ENCODE measurements at regions not wholly inside any gene's neighbourhood (a gene's known extent, or its start where the extent isn't known, plus 50 kb on each side); places are given as distances from the start of the nearest gene placed in this dataset.

DNA sequence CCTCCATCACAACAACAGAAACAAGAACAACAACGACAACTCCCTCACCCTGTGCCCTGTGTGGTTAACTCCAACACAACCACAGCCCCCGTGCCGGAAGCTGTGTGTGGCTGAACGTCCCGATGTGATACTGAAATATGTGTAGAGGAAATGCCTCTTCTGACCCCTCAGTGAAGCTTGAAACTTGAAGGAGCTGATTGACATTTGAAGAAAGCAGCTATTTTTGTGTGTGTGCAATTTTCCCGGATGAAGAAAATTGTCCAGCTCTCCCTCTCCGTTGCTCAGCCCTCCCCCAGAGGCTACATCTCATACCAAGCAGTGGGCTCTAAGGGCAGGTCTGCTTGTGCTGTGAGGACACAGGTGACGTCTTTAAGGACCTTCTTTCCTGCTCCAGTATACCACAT lies 173.8 kb downstream of the ICOS start:
- DNase-seq = peak; percentile 75

GRCh38 chr2:204110751-204111516 lies 174.4 kb downstream of the ICOS start:
- no peak for DNase-seq

- DNase-seq = no peak
Observed at GRCh38 chr2:204112084-204112770, 175.7 kb downstream of the ICOS start.

- no peak for DNase-seq
Observed at GRCh38 chr2:204114295-204115136, 178.0 kb downstream of the ICOS start.

GRCh38 chr2:204115137-204116056 lies 178.8 kb downstream of the ICOS start:
- DNase-seq = no peak

DNA sequence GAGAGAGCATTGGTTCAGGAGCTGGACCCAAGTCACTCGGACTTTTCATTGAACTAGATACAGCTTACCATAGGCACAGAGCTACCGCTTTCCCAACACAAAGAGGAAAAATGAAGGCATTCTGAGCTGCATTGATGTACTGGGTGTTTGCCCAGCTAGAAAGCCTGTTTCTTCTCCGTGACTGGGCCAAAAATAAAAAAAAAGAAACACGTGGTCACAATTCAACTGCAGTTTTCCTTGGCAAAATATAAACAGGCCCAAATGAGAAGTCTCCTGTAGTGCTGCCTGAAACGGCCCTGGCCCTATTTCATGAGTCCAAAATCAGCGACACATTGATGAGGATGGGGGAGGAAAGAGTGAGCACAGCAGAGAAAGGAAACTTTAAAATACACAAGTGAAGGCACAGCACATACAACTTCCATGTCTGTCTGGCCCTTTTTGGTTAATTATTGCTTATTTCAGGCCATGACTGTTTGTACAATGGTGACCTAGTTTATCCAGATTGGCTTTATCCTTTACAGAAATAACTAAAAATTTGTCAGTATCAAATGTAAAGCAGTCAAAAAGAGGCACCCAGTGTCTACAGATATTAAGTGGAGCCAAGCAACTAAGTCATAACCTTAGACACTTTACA lies 179.7 kb downstream of the ICOS start:
- no peak for DNase-seq

DNA sequence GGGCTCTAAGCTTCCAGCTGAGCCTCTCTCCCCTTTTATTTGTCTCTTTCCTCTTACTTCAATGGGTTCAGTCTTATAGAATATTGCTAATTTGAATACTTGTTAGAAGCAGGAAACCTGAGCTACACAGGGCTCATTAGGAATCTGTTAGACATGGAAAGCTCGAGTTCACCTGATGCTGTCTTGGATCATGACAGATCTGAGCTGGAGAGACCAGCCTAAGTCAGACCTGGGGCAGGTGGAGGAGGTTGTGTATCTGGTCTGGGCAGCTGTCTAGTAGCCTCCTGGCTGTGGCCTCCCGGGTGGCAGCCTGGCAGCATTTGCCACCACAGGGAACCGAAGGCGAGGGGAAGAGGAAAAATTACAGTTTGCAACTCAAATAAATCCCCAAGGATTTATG lies 185.9 kb downstream of the ICOS start:
- no peak for DNase-seq

DNA sequence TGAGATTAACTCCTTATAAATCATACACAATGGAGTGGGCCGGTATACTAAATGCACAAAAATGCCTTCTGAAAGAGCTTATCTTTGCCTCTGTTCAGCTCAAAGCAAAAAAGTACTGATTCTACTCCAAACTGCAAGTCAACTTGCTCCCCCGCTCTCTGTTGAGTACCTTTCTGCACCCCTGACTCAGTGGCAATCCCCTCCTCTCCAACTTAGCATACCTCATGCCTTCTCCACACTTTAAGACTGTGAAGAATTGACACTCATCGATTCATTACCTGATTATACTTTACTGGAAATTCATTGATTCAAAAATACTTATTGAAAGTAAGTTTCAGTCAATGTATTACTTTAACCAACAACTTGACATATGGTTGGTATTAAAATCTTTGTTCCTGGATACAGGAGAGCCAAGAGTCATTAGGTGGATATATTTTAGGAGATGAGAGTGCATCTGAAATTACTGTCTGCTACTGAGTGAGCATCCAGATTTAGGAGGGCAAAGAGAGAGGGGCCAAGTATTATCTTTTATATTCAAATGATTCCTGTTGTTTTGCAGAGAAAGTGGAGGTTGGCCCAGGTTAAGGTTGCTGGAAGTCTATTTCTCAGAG lies 187.7 kb downstream of the ICOS start:
- no peak for DNase-seq

DNA sequence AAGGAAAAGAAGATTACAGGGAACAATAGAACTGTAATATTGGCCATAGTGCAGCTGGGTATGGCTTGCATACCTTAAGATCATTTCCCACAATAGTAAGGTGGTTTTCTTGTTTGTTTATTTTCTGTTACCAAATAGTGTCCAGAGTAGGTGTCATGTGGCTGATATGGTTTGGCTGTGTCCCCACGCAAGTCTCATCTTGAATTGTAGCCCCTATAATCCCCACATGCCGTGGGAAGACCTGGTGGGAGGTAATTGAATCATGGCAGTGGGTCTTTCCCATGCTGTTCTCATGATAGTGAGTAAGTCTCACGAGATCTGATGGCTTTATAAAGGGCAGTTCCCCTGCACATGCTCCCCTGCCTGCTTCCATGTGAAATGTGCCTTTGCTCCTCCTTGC lies 190.1 kb downstream of the ICOS start:
- no peak for DNase-seq

DNA sequence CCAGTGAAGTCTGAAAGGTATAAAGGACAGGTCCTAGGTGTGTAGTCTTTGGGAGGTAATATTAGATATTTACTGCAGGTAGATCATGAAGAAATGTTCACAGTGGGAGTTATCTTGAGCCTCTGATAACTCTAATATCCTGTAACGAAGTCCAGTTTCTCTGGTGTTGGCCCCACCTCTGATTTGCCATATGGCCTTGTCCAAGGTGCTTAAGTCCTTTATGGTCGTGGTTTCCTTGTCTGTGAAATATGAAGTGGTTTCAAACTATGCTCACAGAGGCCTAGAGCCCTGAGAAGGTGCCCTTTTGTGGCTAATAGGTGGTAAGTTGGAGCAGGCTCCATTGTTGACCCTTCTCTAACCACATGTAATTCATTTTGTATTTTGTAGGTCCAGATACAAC lies 190.7 kb downstream of the ICOS start:
- peak; percentile 22 for DNase-seq

DNA sequence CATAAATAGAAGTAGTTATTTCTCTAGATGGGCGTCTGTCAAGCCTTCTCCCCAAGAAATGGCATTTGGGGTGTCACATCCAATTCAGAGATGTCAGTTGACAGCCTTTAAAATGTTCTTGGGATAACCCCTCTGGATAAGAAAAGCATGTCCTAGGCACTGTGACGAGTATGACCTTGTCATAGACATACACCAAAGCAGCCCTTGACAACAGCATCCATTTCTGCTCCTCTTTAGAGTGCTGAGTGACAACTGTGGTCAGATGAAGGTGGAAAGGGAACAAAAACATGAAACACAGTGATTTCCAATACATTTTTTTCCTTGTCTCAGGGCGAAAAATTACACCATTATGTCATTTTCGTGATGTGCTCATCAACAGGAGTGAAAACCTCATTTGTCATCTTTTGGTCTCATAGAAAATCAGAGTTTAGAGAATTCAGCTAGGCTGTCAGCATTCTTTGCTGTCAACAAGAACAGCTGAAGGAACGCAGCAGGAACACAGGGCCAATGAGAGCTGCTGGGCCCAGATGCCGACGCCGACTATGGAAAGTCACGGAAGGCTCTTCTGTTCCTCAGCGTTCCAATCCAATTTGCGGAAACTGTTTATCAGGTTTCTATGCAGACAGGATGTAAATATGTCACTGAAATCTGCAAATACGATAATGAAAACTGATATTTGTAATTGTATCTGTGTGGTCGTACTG lies 193.2 kb downstream of the ICOS start:
- no peak for DNase-seq

- no peak for DNase-seq
Observed at GRCh38 chr2:204131621-204132020, 195.1 kb downstream of the ICOS start.

GRCh38 chr2:204133476-204133875 lies 196.9 kb downstream of the ICOS start:
- DNase-seq = no peak

DNA sequence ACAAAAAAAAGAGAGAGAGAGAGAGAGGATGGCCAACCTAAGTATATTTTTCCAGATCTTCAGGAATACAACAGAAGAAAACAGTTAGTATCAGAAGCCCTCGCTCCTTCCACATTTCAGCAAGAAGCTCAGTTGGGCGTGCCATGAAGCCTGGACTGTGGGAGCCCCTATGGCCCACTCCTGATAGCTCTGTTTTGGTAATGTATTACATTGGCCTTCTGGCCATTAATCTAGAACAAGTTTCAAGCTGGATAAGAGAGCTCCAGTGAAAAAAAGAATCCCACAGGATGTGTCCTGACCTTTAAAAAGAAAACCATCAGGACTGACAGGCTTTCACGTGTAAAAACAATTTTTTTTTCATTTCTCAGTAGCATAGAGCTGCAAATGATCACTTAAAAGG lies 197.9 kb downstream of the ICOS start:
- DNase-seq = no peak

DNA sequence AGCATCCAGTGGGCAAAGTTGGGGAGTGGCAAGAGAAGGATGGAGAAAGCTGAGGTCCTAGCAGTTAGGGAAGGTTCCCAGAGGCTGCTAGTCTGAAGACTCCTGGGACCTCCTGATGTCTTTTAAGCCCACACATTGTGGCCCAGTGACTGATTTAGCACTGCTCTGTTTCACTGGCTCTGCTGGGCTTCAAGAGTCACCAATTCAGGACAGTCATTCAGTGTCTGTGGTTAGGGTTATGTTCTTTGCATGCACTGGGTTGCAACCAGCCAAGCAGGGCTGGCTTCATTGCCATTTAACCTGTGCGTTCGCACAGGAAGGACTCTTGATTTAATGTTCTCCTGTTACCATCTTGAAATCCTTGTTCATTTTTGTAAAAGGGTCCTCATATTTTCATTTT lies 199.2 kb downstream of the ICOS start:
- DNase-seq = no peak

DNA sequence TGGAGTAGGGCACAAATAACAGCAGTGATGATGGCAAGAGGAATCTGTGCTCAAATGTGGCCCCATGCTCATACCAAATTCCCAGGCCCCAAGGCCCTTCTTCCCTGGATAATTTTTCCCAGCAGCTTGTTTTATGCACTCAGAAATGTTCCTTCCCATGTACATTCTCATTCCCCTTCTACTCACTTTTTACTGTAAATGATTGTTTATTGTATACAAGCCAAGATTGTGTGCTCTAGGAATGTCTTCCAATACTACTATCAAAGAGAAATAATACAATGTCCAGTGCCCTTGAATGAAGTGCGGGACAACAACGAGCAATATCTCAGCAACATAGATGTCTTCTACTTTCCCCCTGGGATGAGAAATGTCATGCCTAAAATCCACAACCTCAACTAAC lies 201.6 kb downstream of the ICOS start:
- no peak for DNase-seq

DNA sequence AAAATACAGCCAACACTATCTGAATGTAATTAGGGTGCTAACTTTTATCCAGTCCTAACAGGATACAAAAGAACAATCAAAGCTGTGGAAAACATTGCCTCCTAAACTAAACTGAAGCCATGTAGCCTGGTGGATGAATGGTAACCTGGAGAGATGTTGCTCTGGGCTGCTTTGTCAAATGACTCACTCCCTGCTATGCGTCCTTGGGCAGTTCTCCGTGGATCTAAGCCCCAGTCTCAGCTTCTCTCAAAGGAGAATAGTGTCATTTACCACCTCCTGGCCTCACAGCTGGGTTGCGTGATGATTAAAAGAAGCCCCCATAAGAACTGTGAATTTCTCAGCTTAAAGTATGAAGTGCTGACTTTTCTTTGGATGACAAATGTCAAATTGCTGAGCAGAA lies 203.7 kb downstream of the ICOS start:
- no peak for DNase-seq

DNA sequence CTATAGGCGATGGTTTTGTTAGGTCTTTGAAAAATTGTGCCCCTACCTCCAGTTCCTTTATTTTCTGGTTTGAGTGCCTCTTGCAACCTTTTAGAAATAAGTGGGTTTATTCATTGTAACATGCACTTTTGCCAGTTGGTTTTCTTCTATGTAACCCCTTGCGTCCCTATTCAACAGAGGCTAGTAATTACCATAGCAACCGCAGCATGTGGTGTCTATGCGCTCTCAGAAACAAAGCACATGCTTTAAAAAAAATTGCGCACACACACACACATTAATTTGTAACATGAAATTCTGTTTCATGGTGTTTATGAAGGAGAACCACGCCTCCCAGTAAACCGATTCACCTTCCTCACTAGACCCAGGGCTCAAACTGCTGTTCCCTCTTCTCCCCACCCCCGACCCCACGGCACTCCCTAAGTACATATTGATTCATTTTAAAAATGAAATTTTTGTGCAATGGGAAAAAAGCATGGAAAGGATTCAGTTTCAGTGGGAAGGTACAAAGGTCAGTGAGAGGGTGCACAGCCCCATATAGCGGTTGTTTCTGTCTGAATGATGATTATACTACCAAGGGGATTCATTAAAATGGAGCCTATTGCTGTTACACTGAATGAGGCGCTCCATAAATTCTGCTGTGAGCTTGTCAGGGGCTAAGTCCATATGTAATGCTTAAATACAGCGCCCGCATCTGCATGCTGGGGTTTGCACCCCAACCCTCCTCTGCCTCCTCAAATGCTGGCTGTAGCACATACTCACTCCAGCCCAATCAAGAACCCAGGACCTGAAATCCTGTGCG lies 206.9 kb downstream of the ICOS start:
- no peak for DNase-seq

DNA sequence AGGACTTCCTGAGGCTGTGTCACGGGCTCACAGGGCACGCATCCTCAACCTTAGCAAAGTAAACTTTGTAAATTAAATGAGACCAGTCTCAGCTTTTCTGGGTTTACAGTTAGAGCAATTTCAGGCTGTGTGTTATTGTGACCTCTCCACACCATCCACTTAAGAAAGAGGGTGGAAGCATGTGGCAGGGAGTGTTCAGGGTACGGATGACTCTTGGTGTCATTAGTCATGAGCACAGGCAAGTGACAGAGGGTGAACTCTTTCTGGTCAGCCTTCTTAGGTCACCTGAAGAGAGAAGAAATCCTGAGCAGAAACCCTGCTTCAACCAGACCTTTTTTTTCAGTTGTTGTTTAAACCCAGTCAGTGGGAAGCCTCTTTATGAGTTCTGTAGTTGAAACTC lies 207.9 kb downstream of the ICOS start:
- no peak for DNase-seq

DNA sequence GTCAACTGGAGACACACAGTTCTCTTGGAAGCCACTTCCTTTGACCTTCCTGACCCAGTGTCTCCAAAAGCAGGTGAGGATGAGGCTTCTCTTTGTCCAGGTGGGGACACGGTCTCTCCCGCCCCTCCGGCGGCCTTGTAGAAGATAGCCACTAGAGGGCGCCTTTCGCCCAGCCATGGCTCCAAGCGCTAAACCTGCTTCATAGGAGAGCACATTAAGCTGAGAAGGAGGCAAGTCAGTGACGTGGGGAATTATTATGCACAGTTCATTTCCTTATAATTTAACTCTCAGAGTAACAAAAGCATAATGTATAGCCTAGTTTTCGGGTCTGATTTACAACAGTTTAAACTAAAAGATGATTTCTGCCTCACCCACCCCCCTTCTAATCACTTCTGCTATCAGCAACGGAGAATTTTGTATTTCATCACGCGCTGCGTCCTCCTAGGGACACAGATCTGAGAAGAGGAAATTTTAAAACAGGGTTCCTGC lies 208.7 kb downstream of the ICOS start:
- DNase-seq = peak; percentile 90
